Activated CD4-positive, alpha-beta T cell treated with anti-CD3 and anti-CD28 coated beads for 48 hours (primary cell): ENCODE measurements at regions not wholly inside any gene's neighbourhood (a gene's known extent, or its start where the extent isn't known, plus 50 kb on each side); places are given as distances from the start of the nearest gene placed in this dataset.

Source experiments
- DNase-seq: peaks from one replicate; pipeline ENCODE4 v3.0.0-alpha.2; 2020

GRCh38 chr16:79723583-79724168 is 123.1 kb upstream of the MAF start:
- DNase-seq: no peak

GRCh38 chr16:79721270-79721669 is 120.7 kb upstream of the MAF start:
- no peak for DNase-seq

DNA sequence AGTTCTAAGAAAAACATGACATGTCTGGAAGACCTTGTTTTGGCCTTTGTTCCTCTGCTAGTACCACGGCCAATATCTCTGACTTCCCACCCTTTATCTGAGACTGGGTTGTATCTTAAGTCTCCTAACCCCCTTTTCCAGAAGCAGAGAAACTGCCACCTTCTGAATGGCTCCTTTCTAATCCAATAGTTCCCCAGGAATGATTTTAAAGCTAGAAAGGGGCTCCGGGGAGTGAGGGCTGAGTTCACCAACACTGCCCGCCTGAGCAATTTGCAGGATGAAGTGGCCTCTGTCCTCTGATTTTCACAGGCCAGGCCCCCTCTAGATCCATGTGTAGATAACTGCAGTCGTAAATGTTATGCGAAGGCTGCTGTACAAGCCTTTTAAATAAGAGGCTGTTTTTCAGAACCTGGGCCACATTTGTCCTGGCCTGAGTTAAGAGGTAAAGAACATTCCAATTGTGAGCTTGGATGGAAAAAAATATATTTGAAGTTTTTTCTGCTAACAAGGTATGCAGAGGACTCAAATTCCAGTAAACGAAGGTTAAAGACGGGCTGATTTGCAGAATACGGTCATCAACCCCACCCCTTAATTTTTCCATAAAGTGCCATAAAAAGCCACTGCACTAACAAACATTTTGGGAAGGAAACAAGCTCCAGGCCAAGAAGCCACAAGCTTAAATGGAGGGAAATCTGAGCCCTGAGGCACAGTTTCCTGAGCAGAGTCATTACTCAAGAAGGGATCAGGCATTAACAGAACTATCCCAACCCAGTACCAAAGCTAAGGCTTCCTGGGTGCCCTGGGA is 117.0 kb upstream of the MAF start:
- no peak for DNase-seq

DNA sequence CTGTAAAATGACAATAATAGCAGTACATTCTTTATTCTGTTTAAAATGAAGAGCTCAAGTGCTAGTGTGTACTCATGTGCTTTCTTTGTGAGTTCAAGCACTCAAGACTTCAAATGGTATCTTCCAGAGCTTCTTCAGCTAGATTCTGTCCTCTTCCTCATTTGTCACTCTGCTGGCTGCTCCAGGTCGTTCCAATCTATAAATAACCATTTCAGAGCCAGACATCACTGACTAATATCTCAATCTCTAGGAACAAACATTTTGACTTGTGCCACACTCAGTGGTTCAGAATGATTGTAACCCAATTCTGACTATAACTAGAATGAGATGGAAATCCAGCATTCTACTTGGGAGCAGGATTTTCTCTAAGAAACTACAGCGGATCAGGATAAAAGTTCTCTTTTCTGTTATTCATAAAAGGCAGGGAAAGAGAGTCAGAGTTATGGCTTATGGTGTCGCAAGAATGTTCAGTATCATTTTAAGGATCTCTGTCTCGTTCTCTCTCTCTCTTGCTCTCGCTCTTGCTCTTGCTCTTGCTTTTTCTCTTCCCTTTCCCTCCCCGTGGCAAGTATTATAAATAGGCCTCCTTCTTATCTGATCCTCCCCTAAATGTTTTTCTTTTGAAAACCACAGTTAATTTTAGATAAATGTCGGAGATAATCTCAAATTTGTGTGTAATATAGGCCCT is 116.3 kb upstream of the MAF start:
- DNase-seq: no peak

DNA sequence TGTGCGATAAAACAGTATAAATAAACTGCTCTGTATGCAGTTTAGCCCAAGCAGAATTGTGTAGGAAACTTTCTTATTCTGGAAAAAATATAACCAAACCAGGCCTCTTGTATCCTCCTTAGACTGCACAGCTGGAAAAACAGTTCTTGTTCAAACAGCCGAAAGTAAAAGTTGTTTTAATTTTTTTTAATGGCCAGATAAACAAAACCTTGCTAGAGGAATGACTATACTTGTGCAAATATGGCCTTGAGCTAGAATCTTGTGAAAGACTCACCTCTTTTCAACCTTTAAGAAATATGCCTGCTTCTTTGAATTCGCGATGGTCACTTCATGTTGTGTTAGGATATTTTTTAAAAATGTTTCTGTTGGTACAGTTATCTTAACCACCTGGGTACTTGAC is 114.5 kb upstream of the MAF start:
- DNase-seq: no peak

DNA sequence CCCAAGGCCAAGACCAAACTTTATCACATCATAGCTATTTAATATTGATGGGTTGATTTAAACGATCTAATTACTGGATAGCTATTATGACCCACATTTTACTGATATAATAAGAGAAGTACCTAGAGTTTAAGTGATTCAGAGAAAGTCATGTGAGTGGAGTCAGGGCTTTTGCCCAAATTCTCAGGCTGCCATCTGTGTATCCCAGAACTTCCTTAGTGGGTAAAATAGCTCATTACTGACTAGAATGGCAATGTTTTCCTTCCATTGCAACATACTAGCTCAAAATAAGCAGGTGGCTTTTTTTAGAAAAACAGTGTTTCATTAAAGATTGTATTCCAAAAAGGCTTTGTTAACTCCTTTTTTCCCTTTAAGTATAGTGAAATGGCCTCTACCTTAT is 113.9 kb upstream of the MAF start:
- no peak for DNase-seq

DNA sequence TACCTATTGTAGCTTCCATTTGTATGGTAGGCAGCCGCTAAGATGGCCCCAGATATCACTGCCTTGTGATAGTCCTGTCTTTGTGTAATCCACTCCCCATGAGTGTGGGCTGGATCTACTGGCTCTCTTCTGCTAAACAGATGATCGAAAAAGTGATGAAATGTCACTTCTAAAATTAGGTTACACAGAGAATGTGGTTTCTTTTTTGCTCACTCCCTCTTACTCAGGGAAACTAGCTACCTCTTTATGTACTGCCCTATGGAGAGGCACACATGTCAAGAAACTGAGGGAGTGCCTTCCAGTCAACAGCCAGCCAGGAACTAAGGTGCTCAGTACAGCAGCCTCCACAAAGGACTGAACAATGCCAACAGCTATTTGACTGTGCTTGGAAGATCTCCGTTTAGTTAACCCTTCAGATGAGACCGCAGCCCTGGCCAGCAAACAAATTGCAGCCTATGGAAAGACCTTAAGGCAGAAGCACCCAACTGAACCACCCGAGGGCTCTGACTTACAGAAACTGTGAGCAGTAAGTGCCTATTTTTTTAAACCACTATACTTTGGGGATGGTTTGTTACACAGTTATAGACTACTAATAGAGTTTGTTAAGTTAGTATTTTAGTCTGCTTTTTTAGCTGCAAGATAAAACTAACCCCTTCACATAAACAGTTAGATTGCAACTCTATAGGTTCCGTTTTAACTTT is 113.2 kb upstream of the MAF start:
- DNase-seq: peak; percentile 8

DNA sequence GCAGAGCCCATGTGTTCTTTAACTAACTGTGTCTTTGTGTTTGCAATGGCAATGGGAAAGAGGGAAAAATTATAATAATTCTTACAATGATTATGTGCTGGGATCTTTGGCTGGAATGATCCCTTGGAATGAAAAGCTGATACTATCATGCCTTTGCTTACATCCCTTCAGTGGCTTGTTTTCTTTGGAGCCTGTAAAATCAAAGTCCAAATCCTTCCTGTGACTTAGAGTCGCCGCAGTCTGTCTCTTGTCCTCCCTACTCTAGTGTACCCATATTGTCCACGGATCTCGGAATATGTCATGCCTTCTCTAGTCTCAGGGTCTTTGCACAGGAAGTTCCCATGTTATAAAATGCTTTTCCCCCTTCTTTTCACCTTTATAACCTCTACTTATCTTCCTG is 111.7 kb upstream of the MAF start:
- DNase-seq: no peak

DNA sequence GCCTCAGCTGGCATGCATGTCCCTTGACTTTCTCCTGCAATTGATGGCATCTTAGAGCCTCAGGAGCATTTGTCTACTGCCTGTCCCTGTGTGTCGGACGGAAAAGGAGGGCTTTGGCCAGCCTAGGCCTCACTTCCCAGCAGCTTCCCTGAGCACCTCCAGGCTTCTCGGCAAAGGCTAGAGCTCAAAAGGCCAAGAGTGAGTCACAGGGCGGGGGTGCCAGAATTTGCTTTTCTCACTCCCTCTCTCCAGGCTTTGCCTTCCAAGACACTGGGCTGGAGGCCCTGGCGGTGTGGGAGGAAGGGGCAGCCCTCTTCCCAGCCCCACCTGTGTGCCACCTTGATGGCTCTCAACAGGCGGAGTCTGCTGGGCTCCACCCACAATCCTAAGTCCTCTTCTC is 107.3 kb upstream of the MAF start:
- no peak for DNase-seq

DNA sequence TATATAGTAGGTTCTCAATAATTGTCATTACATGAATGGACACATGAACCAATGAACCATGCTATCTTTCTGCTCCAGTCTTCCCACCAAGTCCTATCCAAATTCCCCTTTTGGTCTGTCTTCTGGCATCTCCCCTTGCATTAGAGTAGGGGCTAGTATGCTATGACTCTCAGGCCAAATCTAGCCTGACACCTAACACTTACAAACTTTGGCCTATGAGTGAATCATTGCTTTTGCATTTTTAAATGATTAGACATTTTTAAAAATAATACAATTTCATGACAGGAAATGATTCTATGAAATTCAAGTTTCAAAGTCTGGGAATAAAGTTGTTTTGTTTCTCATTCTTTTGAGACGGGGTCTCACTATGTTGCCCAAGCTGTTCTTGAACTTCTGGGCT is 102.5 kb upstream of the MAF start:
- no peak for DNase-seq

DNA sequence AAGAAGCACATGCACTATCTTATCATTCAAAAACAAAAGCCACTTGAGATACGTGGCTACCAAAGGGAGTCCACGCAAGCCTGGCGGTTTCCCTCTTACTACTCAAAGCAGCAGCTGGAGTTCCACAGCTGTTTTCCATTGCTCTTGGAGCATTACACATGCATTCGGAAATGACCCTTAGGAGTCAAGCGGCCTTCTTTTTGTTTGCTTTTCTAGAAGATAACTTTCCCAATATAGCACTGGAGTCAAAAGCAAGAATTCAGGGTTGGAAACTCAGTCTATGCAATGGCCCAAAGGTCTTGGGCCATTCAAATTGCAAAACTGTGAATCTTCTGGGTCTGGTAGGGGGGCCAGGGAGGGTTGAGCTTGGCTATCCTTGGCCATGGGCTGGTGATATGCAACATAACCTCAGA is 97.8 kb upstream of the MAF start:
- DNase-seq: no peak

DNA sequence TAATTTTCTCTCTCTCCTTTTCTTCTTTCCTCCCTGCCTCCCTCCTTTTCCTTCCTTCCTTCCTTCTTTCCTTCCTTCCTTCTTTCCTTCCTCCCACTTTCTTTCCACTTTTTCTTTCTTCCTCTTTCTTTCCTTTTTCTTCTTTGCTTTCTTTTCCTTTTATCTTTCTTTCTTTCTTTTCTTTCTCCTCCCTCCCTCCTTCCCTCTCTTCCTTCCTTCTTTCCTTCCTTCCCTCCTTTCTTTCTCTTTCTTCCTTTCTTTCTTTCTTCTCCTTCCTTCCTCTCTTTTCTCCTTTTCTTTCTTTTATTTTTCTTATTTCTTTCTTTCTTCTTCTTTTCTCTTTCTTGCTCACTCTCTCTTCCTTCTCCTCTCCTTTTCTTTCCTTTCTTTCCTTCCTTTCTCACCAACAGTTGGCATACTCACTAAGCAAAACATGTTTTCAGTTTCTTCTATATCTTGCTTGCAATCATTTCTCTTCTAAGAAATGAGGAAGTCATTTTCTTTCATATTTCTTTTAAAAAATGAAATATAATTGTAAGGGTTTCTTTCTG is 97.1 kb upstream of the MAF start:
- no peak for DNase-seq

DNA sequence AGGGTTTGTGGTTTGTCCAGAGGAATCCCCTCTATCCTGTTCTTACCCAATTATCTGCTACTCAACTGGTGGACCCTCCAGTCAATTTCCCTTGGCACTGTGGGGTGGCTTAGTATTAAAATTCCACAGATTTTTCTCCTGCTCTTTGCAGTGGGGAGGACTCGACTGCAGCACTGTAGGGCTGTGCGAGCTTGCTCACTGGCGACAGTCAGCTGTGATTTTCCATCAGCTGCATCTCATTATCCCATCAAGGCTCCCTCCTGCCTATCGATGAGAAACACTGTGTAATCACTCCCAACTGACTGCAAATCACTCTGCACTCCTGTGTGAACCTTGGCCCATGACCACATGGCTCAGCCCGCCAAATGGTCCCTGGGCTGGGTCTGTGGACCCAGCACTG is 90.5 kb upstream of the MAF start:
- no peak for DNase-seq

GRCh38 chr16:79690159-79690558 is 89.6 kb upstream of the MAF start:
- DNase-seq: no peak

- no peak for DNase-seq
These were observed 87.0 kb upstream of the MAF start for GRCh38 chr16:79687249-79688130.

DNA sequence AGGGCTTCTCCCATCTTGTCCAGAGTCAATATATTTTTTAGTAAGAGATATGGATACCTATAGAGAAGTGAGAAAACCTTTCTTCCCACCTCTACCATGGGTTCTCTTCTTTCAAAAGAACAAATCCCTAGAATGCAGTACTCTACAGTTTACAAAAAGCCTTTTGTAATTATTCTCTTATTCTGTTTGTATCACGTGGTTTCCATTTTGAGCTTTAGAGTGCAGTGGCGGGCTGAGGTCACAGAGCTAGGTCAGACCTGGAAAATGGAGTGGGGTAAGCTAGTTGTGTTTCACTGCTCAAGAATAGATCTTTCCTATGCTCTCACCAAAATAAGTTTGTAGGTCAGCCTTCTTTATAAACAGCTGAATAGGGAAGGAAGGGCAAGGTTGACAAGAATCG is 85.3 kb upstream of the MAF start:
- DNase-seq: no peak

DNA sequence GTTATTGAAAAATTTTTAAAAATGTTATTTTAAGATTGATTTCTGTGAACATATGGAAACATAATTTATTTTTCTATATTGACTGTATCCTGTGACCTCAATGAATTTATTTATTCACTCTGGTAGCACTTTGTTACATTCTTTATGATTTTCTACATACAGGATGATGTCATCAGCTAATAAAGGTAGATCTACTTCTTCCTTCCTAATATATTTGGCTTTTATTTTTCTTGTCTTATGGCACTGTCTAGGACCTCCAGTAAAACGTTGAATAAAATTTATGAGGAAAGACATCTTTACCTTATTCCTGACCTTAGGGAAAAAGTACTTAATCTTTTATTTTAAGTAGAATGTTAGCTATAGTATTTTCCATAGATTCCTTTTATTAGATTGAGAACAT is 78.8 kb upstream of the MAF start:
- DNase-seq: no peak

GRCh38 chr16:79677799-79678530 is 77.4 kb upstream of the MAF start:
- DNase-seq: no peak

GRCh38 chr16:79673635-79674034 is 73.1 kb upstream of the MAF start:
- DNase-seq: no peak

DNA sequence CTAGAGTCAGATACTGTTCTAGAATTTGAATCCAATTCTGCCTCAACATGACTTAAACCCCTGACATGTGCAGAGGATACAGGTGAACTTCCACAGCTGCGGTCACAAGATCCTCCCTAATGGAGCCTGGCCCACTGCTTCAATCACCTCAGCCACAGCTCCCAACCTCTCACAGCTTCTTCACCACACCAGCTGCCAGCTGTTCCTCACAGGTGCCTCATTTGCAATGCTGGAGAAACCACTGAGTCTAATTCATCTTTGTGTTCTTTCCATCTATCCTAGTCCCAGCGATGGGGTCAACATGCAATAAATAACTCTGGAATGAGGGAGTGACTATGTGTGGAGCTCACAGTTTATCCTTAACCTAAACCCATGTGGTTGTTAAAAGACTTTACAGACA is 72.0 kb upstream of the MAF start:
- DNase-seq: no peak

- no peak for DNase-seq
These were observed 68.0 kb upstream of the MAF start for GRCh38 chr16:79668502-79668901.

DNA sequence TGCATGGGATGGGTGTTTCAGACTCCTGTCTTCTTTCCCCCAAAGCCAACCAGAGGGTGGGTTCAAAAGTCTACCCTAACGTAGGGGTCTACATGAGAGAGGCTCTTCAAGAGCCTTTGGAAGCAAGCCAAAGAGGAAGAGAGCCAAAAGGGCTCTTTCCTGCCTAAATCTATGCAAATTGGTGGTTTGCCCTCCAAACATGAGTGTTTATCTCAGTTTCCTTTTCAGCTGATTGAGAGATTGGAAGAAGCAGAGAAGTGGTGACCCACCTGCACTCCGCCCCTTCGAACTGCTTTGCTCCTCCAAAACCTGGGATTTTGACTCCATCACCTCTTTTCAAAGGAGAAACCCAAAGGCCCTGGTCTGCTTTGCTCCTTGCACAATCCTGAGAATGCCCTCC is 65.4 kb upstream of the MAF start:
- DNase-seq: no peak
